H1 (cell line): ENCODE measurements at regions not wholly inside any gene's neighbourhood (a gene's known extent, or its start where the extent isn't known, plus 50 kb on each side); places are given as distances from the start of the nearest gene placed in this dataset.

ENCODE experiments used
- CREB1 ChIP-seq: IDR thresholded peaks from 2 replicates; pipeline ENCODE4 v1.6.1; 2012; ENCODE audit warnings: inconsistent platforms
- TAF7 ChIP-seq: optimal IDR thresholded peaks from 2 replicates; pipeline ENCODE3; 2011; ENCODE audit warnings: low read depth, mild to moderate bottlenecking, inconsistent platforms, low read length, moderate library complexity, borderline replicate concordance
- TF ChIP-seq, protein P1 (sequence below): IDR thresholded peaks from 2 replicates; pipeline ENCODE4 v1.6.1; 2011; ENCODE audit warnings: low read depth, mild to moderate bottlenecking, low read length; ENCODE audit not compliant: insufficient read depth

- TF ChIP-seq TAF7 (no peak), CREB1 (no peak)
- TF ChIP-seq, protein P1, sequence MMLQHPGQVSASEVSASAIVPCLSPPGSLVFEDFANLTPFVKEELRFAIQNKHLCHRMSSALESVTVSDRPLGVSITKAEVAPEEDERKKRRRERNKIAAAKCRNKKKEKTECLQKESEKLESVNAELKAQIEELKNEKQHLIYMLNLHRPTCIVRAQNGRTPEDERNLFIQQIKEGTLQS = no peak
These were observed 609.5 kb downstream of the UQCRFS1 start (continued) for GRCh38 chr19:28603453-28603852.
